RWPE1 (cell line): ENCODE measurements at regions not wholly inside any gene's neighbourhood (a gene's known extent, or its start where the extent isn't known, plus 50 kb on each side); places are given as distances from the start of the nearest gene placed in this dataset.

ENCODE experiments used
- CTCF ChIA-PET: fragments of 350-600 bp; sonication (Branson Sonifier 250); formaldehyde crosslinking; extraction: SDS; loops from one replicate; lab custom pipeline; 2021; lab: Yijun Ruan, JAX
- POLR2A ChIA-PET: fragments of 400-600 bp; formaldehyde crosslinking; extraction: SDS; loops from one replicate; lab custom pipeline; 2020; ENCODE audit warnings: antibody characterized with exemption; ENCODE audit not compliant: low non-redundant PET; lab: Yijun Ruan, JAX
- DNase-seq: peaks from one replicate; pipeline ENCODE4 v3.0.0; 2012; ENCODE audit warnings: low spot score
- H3K27ac ChIP-seq: fragments of 450-650 bp; 2 replicates; pipeline ENCODE4 v1.5.1; 2017
- CTCF ChIP-seq: fragments of 450-650 bp; conservative IDR thresholded peaks from 2 replicates; pipeline ENCODE4 v1.5.1; 2017; ENCODE audit warnings: low read depth, mild to moderate bottlenecking

- ChIA-PET POLR2A (no interaction called here), CTCF (no interaction called here)
- DNase-seq, result no peak
- no peak for TF ChIP-seq CTCF
- no peak overlapping the region for H3K27ac ChIP-seq
Observed at GRCh38 chr7:45235905-45236304, 78.3 kb downstream of the RAMP3 start.

GRCh38 chr7:45236666-45237065 lies 79.1 kb downstream of the RAMP3 start:
- CTCF ChIA-PET, result no interaction called here
- DNase-seq, result no peak
- no peak overlapping the region for H3K27ac ChIP-seq
- TF ChIP-seq CTCF, result no peak
- POLR2A ChIA-PET, result no interaction called here

DNA sequence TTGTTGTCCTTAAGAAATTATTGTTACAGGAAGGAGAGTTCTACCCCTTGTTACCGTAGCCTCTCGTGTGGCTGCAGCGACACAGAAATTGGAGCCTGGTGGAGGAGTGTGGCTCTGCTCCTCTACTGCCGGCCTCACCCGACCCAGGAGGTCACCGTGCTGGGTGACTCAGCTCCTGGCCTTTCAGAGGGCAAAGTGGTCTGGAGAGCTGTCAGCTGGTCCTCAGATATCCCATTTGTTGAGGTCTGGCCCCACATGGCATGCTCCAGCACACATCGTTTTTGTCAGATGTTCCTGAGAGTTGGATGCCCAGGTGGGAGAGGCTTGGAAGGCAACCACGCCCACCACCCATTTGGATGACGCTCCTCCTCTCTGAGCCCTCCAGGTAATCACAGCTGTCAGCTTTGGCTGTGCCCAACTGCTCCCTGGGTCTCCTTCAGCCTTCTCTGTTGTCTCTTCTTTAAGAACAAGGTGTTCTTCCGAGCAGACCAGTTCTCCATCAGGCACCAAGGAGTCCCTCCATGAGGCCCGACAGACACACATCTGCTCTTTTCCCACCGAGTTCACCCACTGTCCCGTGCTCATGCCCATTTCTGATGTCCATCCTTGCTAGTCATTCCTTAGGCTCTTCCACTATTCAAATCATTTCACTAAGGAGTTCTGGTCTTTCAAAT lies 80.3 kb downstream of the RAMP3 start:
- CTCF ChIA-PET, result interaction anchor here (0.6 to 0.7 kb wide), 3 partner anchors 183 to 588 kb away, joined by 3 read pairs; no protein-coding TSS in a partner anchor
- TF ChIP-seq CTCF, result no peak
- DNase-seq, result no peak
- POLR2A ChIA-PET, result no interaction called here
- peak overlapping the region; percentile 90 for H3K27ac ChIP-seq

DNA sequence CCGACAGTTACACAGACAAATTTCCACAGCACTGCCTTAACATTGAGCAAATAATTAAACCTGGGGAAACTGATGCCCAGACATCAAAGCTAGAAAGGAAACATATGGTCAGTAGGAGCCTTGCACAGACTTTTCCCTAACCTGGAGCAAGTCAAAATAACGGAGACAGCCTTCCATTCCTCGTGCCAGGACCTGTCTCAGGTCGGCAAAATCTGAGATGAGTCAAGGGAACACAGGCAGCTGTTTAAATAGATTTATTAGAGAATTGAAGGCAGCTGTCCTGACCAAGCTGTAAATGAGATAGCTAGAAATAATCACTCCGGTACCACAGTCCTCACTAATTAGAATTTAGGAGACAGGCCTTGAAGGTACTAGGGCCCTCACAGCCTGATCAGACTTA lies 81.2 kb downstream of the RAMP3 start:
- CTCF ChIA-PET, result interaction anchor here (0.7 to 1.4 kb wide), 2 partner anchors 12 to 132 kb away, joined by 3 to 4 read pairs; no protein-coding TSS in a partner anchor
- H3K27ac ChIP-seq, result peak overlapping the region; percentile 90

DNA sequence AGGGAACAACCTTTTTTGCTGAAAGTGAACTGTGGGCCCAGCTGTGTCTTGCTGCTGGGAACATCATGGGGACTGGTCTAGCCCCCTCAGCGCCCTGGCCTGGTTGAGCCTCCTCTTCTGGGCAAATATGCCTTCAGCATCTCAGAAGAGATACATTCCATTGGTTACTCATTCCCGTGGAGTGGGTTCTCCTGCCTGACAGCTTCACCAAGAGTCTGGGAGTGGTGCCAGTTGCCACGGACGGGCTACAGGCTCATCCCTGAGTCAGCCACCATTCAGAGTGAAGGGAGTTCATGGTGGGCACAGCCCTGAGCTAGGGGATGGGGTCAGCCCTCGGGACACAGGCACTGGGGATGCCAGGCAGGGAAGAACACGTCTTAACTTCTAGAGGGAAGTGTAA lies 81.9 kb downstream of the RAMP3 start:
- POLR2A ChIA-PET, result no interaction called here
- CTCF ChIA-PET, result interaction anchor here (0.7 to 1.4 kb wide), 2 partner anchors 12 to 131 kb away, joined by 3 to 4 read pairs; no protein-coding TSS in a partner anchor
- H3K27ac ChIP-seq, result peak overlapping the region; percentile 90
- TF ChIP-seq CTCF, result no peak
- peak; percentile 85 for DNase-seq

More for the DNA sequence above, 81.2 kb downstream of the RAMP3 start:
- peak; percentile 60 for DNase-seq
- TF ChIP-seq CTCF, result no peak
- POLR2A ChIA-PET, result no interaction called here

DNA sequence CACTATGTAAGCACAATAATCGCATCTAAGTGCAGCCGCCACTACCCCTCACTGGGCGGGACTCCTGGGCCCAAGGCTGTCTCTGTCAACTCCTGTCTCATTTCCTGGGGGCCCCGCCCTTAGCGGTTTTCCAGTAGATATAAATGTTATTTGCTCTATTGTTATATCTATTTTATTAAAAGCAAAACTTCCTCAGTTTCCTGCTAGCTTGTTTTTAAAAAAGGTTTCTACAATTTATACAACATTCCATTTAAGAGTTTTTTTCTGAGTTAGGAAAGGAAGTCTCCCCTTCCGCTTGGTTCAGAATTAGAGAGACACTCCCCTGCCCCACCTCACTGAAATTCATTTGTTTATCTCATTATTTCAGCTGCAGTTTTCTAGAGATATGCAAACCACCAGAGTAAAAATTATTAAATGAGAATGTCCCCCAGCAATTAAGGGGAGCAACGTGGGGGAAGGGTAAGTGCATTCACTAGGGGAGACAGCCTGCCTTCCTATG lies 82.7 kb downstream of the RAMP3 start:
- ChIA-PET CTCF (no interaction called here), POLR2A (no interaction called here)
- DNase-seq, result peak; percentile 49
- H3K27ac ChIP-seq, result peak overlapping the region; percentile 90
- TF ChIP-seq CTCF, result no peak
